RWPE1 (cell line): ENCODE measurements at regions not wholly inside any gene's neighbourhood (a gene's known extent, or its start where the extent isn't known, plus 50 kb on each side); places are given as distances from the start of the nearest gene placed in this dataset.

Source experiments
- CTCF ChIA-PET: fragments of 350-600 bp; sonication (Branson Sonifier 250); formaldehyde crosslinking; extraction: SDS; loops from one replicate; lab custom pipeline; 2021; lab: Yijun Ruan, JAX
- POLR2A ChIA-PET: fragments of 400-600 bp; formaldehyde crosslinking; extraction: SDS; loops from one replicate; lab custom pipeline; 2020; ENCODE audit warnings: antibody characterized with exemption; ENCODE audit not compliant: low non-redundant PET; lab: Yijun Ruan, JAX
- DNase-seq: peaks from one replicate; pipeline ENCODE4 v3.0.0; 2012; ENCODE audit warnings: low spot score
- H3K27ac ChIP-seq: fragments of 450-650 bp; 2 replicates; pipeline ENCODE4 v1.5.1; 2017
- CTCF ChIP-seq: fragments of 450-650 bp; conservative IDR thresholded peaks from 2 replicates; pipeline ENCODE4 v1.5.1; 2017; ENCODE audit warnings: low read depth, mild to moderate bottlenecking

GRCh38 chr2:65714866-65715265, 282.5 kb upstream of the SPRED2 start:
- ChIA-PET CTCF (interaction anchor here (0.6 kb wide), 1 partner anchor 867 kb away, joined by 3 read pairs; no protein-coding TSS in a partner anchor), POLR2A (no interaction called here)
- H3K27ac ChIP-seq: no peak overlapping the region
- no peak for TF ChIP-seq CTCF
- no peak for DNase-seq

GRCh38 chr2:65711863-65712262, 279.5 kb upstream of the SPRED2 start:
- DNase-seq: no peak
- no peak overlapping the region for H3K27ac ChIP-seq
- CTCF ChIA-PET: no interaction called here
- POLR2A ChIA-PET: no interaction called here
- TF ChIP-seq CTCF: no peak

- CTCF ChIA-PET: interaction anchor here (0.6 to 0.9 kb wide), 3 partner anchors 37 to 586 kb away, joined by 4 to 6 read pairs (median 4); no protein-coding TSS in a partner anchor
- DNase-seq: peak; percentile 34
These were observed 278.4 kb upstream of the SPRED2 start for GRCh38 chr2:65710779-65711295.

GRCh38 chr2:65710356-65710755, 278.0 kb upstream of the SPRED2 start:
- no peak overlapping the region for H3K27ac ChIP-seq
- no peak for DNase-seq
- ChIA-PET POLR2A (no interaction called here), CTCF (interaction anchor here (0.9 kb wide), 1 partner anchor 62 kb away, joined by 4 read pairs; no protein-coding TSS in a partner anchor)
- TF ChIP-seq CTCF: no peak

More at GRCh38 chr2:65710779-65711295, 278.4 kb upstream of the SPRED2 start:
- H3K27ac ChIP-seq: no peak overlapping the region
- POLR2A ChIA-PET: no interaction called here
- TF ChIP-seq CTCF: 0 out of 2 replicates have a peak, but pooled peaks have one; percentile 11

GRCh38 chr2:65708086-65708485, 275.7 kb upstream of the SPRED2 start:
- no peak for TF ChIP-seq CTCF
- H3K27ac ChIP-seq: no peak overlapping the region
- ChIA-PET CTCF (no interaction called here), POLR2A (no interaction called here)
- no peak for DNase-seq

GRCh38 chr2:65706411-65706810, 274.0 kb upstream of the SPRED2 start:
- H3K27ac ChIP-seq: no peak overlapping the region
- ChIA-PET CTCF (no interaction called here), POLR2A (no interaction called here)
- no peak for DNase-seq
- no peak for TF ChIP-seq CTCF
